ENCODE measurements at regions not wholly inside any gene's neighbourhood (a gene's known extent, or its start where the extent isn't known, plus 50 kb on each side); places are given as distances from the start of the nearest gene placed in this dataset.

DNA sequence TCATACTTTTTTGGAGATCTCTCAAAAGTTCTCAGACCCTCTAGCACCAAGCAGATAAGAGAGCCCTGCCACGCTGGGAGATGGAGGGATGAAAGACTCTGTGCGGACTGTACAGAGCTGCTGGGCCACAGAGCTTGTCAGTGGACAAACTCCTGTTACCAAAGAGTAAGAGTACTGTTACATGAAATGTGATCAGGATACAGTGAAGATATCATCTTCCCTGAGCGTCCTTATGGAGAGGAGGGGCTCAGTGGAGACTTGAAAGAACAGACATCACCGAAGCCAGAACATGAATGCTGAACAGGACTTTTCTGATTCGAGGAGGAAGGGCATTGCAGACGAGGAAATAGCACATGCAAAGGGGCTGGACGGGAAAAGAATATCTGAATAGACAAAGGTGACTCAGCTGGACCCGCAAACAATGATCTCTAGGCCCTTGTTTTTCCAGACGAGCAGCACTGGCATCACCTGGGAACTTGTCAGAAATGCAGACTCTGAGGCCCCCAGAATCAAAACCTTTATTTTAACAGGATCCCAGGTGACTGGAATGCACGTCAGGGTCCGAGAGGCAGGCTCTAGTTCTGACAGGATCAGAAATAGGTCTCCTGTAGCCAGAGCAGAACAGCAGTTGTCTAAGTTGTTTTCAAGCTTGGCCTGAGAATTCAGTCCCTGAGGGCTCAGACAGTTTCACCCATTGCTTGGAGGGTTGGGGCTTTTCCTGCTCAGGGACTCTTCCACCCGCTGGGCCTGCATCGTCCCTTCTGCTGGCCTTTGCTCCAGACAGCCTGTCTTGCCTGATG, 277.9 kb downstream of the RPLP1 start:
- Histone ChIP-seq H3K9me1 (ENCODE audit: insufficient read depth, low read length) (no peaks in the 10 kb centered on the region), H2BK5ac (ENCODE audit: low read depth, low read length, poor library complexity, severe bottlenecking) (no peak overlapping the region), H3K18ac (ENCODE audit: low read depth, low read length) (no peak overlapping the region), H2AK5ac (ENCODE audit: low read depth, low read length) (no peak overlapping the region), H3K56ac (ENCODE audit: extremely low read depth, insufficient read depth, low read length) (no peak overlapping the region), H3K79me1 (ENCODE audit: low read depth in 1 of 2, low read length in 2 of 2) (no peaks in the 10 kb centered on the region), H3K27ac (ENCODE audit: insufficient read depth, low read length) (no peak overlapping the region), H2BK20ac (ENCODE audit: low read depth, low read length) (no peak overlapping the region), H2BK15ac (ENCODE audit: low read depth, low read length) (no peak overlapping the region), H4K20me1 (ENCODE audit: insufficient read depth, low read length) (no peaks in the 10 kb centered on the region), H3K23ac (ENCODE audit: low read depth, low read length) (no peak overlapping the region; the same call in 1 of the 2 replicates), H3K27me3 (ENCODE audit: control insufficient read depth, insufficient read depth, low read length) (peaks cover 51% of the 10 kb centered on the region), H2BK120ac (ENCODE audit: low read depth, low read length) (no peak overlapping the region), H3K36me3 (ENCODE audit: control insufficient read depth, insufficient read depth, low read length) (no peaks in the 10 kb centered on the region), H4K5ac (ENCODE audit: low read depth, low read length) (no peak overlapping the region), H3K4ac (ENCODE audit: low read depth, low read length) (no peak overlapping the region), H2AFZ (replicated peaks; ENCODE audit: low read length, poor library complexity) (no peak overlapping the region), H2AK9ac (replicated peaks; ENCODE audit: low read depth, low read length, poor library complexity) (no peak overlapping the region), H3K4me3 (ENCODE audit: insufficient read depth, low read depth, low read length) (no peak overlapping the region), H3K9me3 (ENCODE audit: control insufficient read depth, insufficient read depth, low read length) (no peaks in the 10 kb centered on the region), H4K8ac (ENCODE audit: low read depth in 2 of 2, low read length in 2 of 2) (no peak overlapping the region), H3K4me1 (ENCODE audit: control insufficient read depth, insufficient read depth, low read length) (no peaks in the 10 kb centered on the region; the same call in 1 of the 2 replicates), H3K4me2 (ENCODE audit: low read depth, low read length) (no peak overlapping the region), H3K14ac (replicated peaks; ENCODE audit: low read depth, low read length) (no peak overlapping the region), H3K9ac (ENCODE audit: low read depth, low read length) (no peak overlapping the region), H4K91ac (ENCODE audit: insufficient read depth, low read depth, low read length) (no peak overlapping the region; the same call in 1 of the 2 replicates)
- 83% methylated on average over 5 of the region's 13 CpGs; no CpG with 5 or more reads in 1 of the 2 experiments for WGBS, 2 experiments (ENCODE audit: extremely low coverage in 2 of 2, insufficient read length in 1 of 2)
- no peak for TF ChIP-seq MAZ (IDR thresholded peaks at IDR 0.05; ENCODE audit: borderline replicate concordance, low read depth, low read length)
- TF ChIP-seq, protein P1, sequence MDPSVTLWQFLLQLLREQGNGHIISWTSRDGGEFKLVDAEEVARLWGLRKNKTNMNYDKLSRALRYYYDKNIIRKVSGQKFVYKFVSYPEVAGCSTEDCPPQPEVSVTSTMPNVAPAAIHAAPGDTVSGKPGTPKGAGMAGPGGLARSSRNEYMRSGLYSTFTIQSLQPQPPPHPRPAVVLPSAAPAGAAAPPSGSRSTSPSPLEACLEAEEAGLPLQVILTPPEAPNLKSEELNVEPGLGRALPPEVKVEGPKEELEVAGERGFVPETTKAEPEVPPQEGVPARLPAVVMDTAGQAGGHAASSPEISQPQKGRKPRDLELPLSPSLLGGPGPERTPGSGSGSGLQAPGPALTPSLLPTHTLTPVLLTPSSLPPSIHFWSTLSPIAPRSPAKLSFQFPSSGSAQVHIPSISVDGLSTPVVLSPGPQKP (IDR thresholded peaks at IDR 0.05; ENCODE audit: borderline replicate concordance, low read depth, low read length): no peak
- in situ Hi-C loops (cut with MboI; ENCODE audit: low sequenced_read_pairs) (no loop called here), intact Hi-C loops (cut with micrococcal nuclease) (no loop called here), dilution Hi-C loops (cut with HindIII; ENCODE audit: low sequenced_read_pairs, unreplicated experiment) (no loop called here)
- BruUV-seq (replicated peaks): no TSS peak
- ATAC-seq (ENCODE audit: low read depth) (no peak), DNase-seq (no peak)
- CTCF ChIA-PET: no interaction called here
- POLR2A ChIA-PET (ENCODE audit: unreplicated experiment): no interaction called here
